ENCODE measurements at regions not wholly inside any gene's neighbourhood (a gene's known extent, or its start where the extent isn't known, plus 50 kb on each side); places are given as distances from the start of the nearest gene placed in this dataset.

DNA sequence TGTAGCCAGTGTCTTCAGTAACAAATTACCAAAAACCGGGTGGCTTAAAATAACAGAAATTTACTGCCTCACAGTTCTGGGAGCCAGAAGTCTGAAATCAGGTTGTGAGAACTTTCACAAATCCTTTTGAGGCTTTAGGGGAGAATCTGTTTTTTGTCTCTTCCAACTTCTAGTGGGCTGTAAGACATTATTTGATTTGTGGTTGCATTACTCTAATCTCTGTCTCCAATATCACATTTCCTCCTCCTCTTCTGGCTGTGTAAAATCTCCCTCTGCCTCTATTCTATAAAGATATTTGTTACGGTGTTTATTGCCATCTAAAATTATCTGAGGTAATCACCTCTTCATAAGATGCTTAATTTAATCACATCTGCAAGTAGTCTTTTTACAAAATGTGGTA, 1039.6 kb upstream of the LRRN3 start:
- TF ChIP-seq, protein P1, sequence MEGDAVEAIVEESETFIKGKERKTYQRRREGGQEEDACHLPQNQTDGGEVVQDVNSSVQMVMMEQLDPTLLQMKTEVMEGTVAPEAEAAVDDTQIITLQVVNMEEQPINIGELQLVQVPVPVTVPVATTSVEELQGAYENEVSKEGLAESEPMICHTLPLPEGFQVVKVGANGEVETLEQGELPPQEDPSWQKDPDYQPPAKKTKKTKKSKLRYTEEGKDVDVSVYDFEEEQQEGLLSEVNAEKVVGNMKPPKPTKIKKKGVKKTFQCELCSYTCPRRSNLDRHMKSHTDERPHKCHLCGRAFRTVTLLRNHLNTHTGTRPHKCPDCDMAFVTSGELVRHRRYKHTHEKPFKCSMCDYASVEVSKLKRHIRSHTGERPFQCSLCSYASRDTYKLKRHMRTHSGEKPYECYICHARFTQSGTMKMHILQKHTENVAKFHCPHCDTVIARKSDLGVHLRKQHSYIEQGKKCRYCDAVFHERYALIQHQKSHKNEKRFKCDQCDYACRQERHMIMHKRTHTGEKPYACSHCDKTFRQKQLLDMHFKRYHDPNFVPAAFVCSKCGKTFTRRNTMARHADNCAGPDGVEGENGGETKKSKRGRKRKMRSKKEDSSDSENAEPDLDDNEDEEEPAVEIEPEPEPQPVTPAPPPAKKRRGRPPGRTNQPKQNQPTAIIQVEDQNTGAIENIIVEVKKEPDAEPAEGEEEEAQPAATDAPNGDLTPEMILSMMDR (IDR thresholded peaks at IDR 0.05): no peak
- no peak for TF ChIP-seq POLR2A (IDR thresholded peaks at IDR 0.05)

All from right lobe of liver (tissue), 4 donors.